ENCODE measurements at regions not wholly inside any gene's neighbourhood (a gene's known extent, or its start where the extent isn't known, plus 50 kb on each side); places are given as distances from the start of the nearest gene placed in this dataset.

DNA sequence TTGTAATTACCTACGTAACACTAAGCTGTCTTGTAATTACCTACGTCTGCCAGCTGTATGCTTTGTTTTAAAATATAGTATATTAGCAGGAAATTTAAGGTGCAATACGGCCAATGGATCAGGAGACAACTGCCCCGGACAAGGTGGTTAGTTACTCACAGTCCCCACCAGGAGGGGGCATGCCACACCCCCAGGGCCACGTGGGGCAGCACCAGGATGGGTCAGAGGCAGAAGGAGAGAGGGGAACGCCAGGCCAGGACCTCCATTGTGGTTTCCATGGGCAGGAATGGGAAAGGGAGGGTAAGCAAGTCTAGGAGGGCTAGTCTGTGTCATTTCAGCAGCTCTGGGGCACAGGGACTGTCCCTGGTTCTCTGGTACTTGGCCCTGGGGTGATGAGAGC is 140.1 kb downstream of the URI1 start:
- DNase-seq, result no peak
- Histone ChIP-seq H3K36me3 (no peaks in the 10 kb centered on the region), H3K4me3 (no peak overlapping the region), H3K27me3 (peaks cover 0 to 13% of the 10 kb centered on the region in 2 donors), H3K9me3 (no peaks in the 10 kb centered on the region), H3K27ac (no peak overlapping the region), H3K4me1 (no peaks in the 10 kb centered on the region)
- intact Hi-C loops (cut with DNase I; ENCODE audit: low total_unique reads), result no loop called here
- TF ChIP-seq, protein P1, sequence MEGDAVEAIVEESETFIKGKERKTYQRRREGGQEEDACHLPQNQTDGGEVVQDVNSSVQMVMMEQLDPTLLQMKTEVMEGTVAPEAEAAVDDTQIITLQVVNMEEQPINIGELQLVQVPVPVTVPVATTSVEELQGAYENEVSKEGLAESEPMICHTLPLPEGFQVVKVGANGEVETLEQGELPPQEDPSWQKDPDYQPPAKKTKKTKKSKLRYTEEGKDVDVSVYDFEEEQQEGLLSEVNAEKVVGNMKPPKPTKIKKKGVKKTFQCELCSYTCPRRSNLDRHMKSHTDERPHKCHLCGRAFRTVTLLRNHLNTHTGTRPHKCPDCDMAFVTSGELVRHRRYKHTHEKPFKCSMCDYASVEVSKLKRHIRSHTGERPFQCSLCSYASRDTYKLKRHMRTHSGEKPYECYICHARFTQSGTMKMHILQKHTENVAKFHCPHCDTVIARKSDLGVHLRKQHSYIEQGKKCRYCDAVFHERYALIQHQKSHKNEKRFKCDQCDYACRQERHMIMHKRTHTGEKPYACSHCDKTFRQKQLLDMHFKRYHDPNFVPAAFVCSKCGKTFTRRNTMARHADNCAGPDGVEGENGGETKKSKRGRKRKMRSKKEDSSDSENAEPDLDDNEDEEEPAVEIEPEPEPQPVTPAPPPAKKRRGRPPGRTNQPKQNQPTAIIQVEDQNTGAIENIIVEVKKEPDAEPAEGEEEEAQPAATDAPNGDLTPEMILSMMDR (IDR thresholded peaks at IDR 0.05), result no peak

DNA sequence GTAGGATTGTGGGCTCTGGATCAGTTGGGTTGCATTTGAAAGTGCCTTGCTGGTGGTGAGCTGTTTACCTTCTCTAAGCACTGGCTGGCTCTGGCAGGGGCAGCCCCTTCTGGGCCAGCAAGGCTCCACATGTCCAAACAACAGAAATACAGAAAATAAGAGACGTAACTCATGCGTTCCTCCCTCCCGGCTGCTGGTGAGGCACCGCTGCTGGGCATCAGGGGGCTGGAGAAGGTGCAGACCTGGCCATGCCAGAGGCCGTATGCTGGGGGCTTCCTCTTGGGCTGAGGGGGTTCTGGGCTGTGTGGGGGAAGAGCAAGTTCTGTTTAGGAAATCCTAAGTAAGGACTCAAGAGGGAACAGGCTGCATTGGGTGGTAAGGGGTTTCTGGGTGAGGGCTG is 140.6 kb downstream of the URI1 start:
- no peaks in the 10 kb centered on the region for H3K36me3 ChIP-seq
- no peak for DNase-seq
- H3K27ac ChIP-seq, result no peak overlapping the region
- TF ChIP-seq, protein P1 (IDR thresholded peaks at IDR 0.05), result no peak
- no peak overlapping the region for H3K4me3 ChIP-seq
- H3K4me1 ChIP-seq, result no peaks in the 10 kb centered on the region
- H3K9me3 ChIP-seq, result no peaks in the 10 kb centered on the region
- peaks cover 0 to 12% of the 10 kb centered on the region in 2 donors for H3K27me3 ChIP-seq
- intact Hi-C loops (cut with DNase I; ENCODE audit: low total_unique reads), result no loop called here

DNA sequence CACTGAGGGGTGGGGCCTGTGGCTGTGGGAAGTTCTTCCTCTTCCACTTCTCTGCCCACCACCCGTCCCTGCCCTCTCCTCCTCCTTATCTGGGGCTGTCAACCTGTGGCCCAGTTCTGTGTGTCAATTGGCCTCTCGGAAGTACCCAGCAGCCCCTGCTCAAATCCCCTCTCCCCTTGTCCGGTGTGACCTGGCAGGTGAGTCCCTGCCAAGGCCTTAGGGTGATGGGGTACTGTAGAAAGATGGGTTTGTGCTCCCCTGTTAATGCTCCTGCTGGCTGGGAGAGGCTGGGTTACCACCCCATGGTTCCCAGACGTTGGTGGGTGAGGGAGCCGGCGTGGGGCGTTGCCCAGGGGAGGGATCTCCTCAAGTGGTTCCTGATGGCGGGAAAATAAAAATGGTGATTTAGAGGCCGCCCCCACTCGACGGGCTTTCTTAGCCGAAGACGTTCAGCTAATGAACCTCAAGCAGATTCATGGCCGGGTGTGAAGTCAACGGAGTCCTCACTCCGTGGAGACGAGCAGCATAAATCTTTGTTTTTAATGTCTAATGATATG is 141.2 kb downstream of the URI1 start:
- Histone ChIP-seq H3K27me3 (peaks cover 0 to 9% of the 10 kb centered on the region in 2 donors), H3K4me1 (no peaks in the 10 kb centered on the region), H3K27ac (no peak overlapping the region), H3K9me3 (no peaks in the 10 kb centered on the region), H3K36me3 (no peaks in the 10 kb centered on the region), H3K4me3 (no peak overlapping the region)
- TF ChIP-seq, protein P1 (IDR thresholded peaks at IDR 0.05), result no peak
- no peak for DNase-seq
- intact Hi-C loops (cut with DNase I; ENCODE audit: low total_unique reads), result no loop called here

DNA sequence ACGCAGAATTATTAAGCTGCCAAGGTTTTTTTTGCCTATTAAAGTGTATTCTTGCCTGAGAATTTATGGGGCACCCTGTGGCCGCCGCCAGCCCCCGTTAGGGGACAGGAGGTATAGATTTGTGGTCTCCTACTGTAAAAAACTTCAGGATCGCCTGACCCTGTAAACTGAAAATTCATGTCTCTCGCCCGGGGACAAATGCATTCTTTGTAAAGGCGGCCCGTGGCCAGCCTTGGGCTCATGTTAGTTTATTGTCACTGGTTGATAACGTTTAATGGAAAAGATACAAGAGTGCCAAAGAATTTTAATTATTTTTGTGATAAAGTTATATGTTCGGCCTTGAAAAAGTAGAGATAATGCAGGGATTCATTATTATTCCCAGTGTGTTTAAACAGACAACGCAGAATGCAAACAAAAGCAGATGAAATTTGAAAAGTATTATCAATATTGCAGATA is 141.7 kb downstream of the URI1 start:
- Histone ChIP-seq H3K4me1 (no peaks in the 10 kb centered on the region), H3K27ac (no peak overlapping the region), H3K9me3 (no peaks in the 10 kb centered on the region), H3K27me3 (peaks cover 0 to 11% of the 10 kb centered on the region in 2 donors), H3K36me3 (no peaks in the 10 kb centered on the region), H3K4me3 (no peak overlapping the region)
- TF ChIP-seq, protein P1 (IDR thresholded peaks at IDR 0.05), result no peak
- DNase-seq, result no peak
- intact Hi-C loops (cut with DNase I; ENCODE audit: low total_unique reads), result no loop called here

DNA sequence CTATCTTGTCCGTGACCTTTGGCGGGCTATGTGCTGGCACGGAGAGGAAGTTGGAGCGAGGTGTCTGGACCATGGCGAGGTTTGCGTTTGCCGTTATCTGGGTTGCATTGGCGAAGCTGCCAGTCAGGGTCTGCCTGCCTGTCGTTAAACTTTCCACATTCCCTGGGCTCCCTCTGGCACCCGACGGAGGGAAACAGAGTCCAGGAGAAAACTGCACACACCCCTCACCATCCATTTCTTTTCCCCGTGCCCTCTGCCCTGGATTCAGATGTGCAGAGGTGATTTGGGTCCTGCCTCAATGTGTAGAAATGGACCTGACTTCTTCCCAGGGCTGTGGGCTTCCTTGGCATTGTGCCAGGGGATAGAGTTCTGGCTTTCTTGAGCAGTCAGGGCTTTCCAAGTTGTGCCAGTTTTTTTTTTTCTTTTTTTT is 142.4 kb downstream of the URI1 start:
- Histone ChIP-seq H3K4me1 (no peaks in the 10 kb centered on the region), H3K36me3 (no peaks in the 10 kb centered on the region), H3K27me3 (peaks cover 0 to 13% of the 10 kb centered on the region in 2 donors), H3K27ac (no peak overlapping the region), H3K9me3 (no peaks in the 10 kb centered on the region), H3K4me3 (no peak overlapping the region)
- intact Hi-C loops (cut with DNase I; ENCODE audit: low total_unique reads), result no loop called here
- TF ChIP-seq, protein P1 (IDR thresholded peaks at IDR 0.05), result no peak
- no peak for DNase-seq

DNA sequence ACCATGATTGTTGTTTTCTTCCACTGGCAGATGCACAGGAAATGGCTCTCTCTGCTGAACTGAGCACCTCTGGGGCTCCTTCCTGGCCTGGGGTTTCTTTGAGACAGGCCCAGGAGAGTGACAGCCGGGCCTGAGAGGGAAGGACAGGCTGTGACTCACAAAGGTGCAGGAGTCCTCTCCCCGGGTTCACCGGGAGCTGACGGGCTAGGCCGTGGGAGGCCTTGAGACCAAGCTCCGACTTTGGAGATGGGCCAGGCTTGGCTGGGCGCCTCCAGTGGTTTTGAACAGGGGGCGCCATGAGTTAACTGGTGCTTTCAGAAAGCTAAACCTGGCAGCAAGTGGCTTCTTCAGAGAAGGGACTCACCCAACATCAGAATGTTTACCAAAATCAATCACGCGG is 143.4 kb downstream of the URI1 start:
- intact Hi-C loops (cut with DNase I; ENCODE audit: low total_unique reads), result no loop called here
- no peaks in the 10 kb centered on the region for H3K9me3 ChIP-seq
- no peak for DNase-seq
- H3K4me3 ChIP-seq, result no peak overlapping the region
- TF ChIP-seq, protein P1 (IDR thresholded peaks at IDR 0.05), result no peak
- peaks cover 0 to 13% of the 10 kb centered on the region in 2 donors for H3K27me3 ChIP-seq
- H3K27ac ChIP-seq, result no peak overlapping the region
- H3K4me1 ChIP-seq, result no peaks in the 10 kb centered on the region
- no peaks in the 10 kb centered on the region for H3K36me3 ChIP-seq

Data from tibial artery (tissue), 4 donors.